HG03045 (cell line): ENCODE measurements at regions not wholly inside any gene's neighbourhood (a gene's known extent, or its start where the extent isn't known, plus 50 kb on each side); places are given as distances from the start of the nearest gene placed in this dataset.

Experiments
- ATAC-seq: cut with Tn5 transposase; IDR thresholded peaks from one replicate; pipeline ENCODE4 v1.9.1; 2021; ENCODE audit warnings: mild to moderate bottlenecking, moderate library complexity; ENCODE audit not compliant: unreplicated experiment

- no peak for ATAC-seq
Measured at GRCh38 chr3:72539856-72540255, 308.4 kb downstream of the SHQ1 start.

- peak; percentile 52 for ATAC-seq
Measured at GRCh38 chr3:72538070-72538745, 310.0 kb downstream of the SHQ1 start.

DNA sequence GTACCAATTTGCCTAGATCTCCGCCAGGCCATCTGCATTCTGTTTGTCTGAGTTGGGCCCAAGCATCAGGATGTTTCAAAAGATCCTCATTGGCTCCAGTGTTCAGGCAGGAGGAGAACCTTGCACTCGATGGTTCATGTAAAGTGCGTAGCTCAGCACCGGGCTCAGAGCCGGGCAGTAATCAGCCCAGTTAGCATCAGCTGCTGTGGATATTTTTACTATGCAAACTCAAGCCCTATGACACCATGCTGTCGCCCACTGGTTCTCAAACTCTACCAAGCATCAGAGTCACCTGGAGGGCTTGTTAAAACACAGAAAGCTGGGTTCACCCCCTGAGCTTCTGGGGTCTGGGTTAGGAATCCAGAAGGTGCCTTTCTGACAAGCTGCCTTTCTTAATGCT lies 310.8 kb downstream of the SHQ1 start:
- ATAC-seq: no peak

DNA sequence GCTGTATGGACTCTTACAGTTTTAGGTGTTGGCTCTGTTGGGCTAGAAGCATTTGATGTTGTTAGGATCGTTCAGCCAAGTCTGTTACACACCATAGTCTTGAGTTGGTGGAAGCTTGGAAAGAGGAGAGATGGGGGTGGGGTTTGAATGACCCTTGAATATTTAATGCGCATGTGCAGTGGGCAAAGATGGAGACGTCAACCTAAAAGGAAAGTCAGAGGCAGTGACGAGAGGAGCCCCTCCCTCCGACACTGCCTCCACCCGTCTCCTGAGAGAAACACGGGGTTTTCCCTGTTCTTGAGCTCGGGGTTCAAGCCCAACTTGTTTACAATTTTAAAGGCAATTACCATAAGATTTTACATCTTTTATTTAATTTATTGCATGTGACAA lies 311.4 kb downstream of the SHQ1 start:
- ATAC-seq: no peak

- ATAC-seq: no peak
Measured at GRCh38 chr3:72536206-72536877, 311.9 kb downstream of the SHQ1 start.

DNA sequence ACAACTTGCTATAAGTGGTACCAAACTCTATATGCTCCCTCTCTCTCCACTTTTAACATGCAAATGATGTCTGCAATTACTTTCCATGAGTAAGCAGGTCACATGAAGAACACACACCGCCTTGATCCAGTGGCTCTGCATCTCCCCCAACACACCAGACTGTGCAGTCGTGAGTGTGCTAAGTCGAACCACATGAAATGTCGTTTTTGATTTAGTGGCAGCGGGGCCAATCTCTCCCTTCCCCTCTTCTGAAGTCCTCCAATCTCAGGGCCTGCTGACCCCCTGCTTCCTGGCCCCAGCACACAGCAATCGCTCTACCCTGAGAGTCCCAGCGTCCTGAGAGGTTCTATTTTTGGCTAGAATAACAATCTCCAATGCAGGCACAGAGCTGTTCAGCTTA lies 312.5 kb downstream of the SHQ1 start:
- ATAC-seq: no peak

DNA sequence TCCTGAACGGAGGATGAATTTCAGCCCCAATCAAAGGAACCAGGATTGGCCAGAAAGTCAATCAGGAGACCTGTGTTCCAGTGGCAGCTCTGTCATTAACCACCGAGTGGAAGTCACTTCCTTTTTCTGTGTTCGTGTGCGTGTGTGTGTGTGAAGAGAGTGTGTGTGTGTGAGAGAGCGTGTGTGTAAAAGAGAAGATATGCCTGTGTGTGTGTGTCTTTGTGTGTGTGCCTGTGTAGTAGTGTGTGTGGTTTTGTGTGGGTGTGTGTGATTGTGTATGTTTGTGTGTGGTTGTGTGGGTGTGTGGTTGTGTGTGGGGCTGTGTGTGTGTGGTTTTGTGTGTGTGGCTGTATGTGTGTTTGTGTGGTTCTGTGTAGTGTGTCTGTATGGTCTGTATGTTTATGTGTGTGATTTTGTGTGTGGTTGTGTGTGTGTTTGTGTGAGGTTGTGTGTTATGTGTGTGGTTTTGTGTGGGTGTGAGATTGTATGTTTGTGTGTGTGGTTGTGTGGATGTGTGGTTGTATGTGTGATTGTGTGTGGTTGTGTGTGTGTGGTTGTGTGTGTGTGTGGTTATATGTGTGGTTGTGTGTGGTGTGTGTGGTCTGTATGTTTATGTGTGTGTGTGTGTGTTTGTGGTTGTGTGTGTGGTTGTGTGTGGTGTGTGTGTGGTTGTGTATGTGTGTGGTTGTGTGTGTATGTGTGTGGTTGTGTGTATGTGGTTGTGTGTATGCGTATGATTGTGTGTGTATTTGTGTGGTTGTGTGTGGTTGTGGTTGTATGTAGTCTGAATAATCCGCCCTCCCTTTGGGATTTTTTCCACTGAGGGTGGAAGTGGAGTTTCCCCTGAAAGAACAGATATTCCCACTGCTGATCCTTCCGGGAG lies 314.4 kb downstream of the SHQ1 start:
- ATAC-seq: no peak

DNA sequence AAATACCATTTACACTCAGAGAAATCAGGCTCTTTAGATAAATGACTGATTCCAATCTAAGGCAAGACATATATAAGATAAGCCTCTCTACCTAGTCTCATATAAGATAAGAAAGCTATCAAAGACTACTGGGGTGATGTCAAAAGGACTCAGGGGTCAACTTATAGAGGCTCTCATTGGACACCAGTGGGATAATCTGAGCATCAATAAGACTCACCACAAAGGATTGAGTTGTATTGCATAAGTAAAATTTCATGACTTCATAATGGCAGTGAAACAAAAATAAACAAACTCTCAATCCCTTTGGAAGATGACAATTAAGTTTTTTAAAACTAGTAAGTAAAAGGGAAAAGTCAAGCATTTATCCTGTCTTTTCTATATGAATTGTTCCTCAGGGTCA lies 317.8 kb downstream of the SHQ1 start:
- ATAC-seq: no peak

GRCh38 chr3:72529081-72529480 lies 319.2 kb downstream of the SHQ1 start:
- no peak for ATAC-seq

DNA sequence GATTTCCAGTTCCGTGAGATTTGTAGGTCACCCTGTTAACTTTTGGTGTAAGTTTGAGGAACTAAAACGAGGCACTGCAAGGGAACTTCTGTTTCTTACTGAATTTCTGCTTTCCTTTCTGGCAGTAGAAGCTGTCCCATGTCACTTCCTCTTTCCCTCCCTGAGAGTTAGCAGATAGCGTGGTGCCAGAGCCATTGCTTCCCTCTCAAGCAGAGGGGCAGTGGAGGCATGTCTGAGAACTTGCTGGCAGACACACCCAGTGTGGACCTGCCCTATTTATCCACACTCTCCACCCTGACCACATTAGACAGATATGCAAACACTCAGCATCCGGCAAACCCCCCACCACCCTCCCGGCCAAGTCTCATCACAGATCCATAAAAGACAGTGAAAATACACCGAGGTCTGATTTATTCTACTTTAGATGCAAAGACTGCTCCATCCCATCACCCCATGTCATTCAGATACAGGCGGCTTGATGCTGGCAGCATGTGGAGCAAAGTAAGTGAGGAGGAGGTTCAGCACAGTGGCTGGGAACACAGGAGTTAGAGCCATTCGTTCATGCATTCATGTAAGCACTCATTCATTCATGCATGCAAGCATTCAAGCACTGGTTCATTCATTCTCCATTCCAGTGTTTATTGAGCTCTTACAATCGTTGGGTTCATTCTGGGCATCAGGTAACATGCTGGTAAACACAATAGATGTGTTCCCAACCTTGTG lies 324.7 kb downstream of the SHQ1 start:
- ATAC-seq: peak; percentile 72

- ATAC-seq: peak; percentile 73
Measured at GRCh38 chr3:72520690-72521308, 327.4 kb downstream of the SHQ1 start.

DNA sequence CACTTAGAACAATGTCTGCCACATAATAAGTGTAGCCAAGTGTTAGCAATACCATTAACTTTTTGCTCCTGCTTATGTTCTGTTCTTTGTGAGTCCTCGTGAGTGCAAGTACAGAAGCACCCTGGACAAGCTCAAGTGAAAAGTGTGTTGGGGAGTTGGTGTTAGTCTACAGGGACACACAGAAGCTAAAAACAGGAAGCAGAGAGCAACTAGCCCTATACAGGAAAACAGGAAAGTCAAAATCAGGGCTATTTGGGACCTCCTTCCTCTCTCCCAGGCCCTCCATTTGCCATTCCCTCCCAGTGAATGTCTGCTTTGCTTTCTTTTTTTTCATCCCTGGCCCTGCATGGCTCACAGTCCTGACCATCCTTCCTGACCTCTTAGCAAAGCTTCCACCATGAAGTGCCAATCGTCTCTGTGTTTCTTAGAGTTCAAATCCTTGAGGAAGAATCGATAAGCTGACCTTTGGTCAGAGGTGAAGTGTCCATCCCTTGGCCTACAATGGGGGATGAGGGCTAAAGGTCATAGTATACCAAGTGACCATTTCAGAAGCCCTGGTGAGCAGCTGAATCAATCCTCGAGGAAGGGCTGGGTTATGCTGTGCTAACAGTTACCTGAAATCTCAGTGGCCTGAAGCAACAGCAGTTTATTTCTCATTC lies 328.2 kb downstream of the SHQ1 start:
- no peak for ATAC-seq

DNA sequence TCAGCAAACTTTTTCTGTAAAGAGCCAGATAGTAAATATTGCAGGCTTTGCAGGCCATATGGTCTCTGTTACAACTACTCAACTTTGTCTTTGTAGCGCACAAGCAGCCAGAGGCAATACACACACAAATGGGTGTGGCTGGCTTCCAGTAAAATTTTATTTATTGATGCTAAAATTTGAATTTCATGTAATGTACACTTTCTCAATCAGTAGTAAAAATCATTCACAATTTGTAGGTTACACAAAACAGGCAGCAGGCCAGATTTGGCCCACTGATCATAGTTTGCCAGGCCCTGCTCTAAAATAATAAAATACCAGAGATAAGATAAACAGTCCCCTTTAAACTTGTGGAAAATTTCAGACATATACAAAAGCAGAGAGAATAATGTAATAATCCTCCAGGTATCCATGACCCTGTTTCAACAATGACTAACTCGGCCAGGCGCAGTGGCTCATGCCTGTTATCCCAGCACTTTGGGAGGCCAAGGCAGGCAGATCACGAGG lies 330.3 kb downstream of the SHQ1 start:
- ATAC-seq: no peak

GRCh38 chr3:72517336-72517735 lies 330.9 kb downstream of the SHQ1 start:
- ATAC-seq: no peak

DNA sequence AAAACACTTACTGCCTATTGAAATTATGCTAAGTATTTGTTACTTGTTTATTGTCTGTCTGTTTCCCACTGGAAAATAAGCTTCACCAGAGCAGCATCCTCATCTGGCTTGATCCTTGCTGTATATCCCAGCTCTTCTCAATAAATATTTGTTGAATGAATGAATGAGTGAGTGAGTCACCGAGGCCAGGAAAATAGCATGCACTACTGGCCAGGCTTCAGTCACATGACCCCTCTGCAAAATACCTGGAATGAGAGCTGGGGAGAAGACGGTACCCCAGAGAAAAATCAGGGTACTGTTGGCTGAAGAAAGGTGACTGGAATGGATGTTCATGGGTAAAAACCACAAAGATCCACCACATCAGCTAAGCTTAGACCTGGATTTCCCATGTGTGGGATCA lies 331.9 kb downstream of the SHQ1 start:
- no peak for ATAC-seq

GRCh38 chr3:72515941-72516340 lies 332.3 kb downstream of the SHQ1 start:
- ATAC-seq: no peak

- ATAC-seq: no peak
Measured at GRCh38 chr3:72515281-72515680, 333.0 kb downstream of the SHQ1 start.

- no peak for ATAC-seq
Measured at GRCh38 chr3:72510247-72510646, 338.0 kb downstream of the SHQ1 start.

GRCh38 chr3:72505539-72506405 lies 342.5 kb downstream of the SHQ1 start:
- ATAC-seq: no peak
